Mucosa of descending colon (tissue), 3 donors: ENCODE measurements at regions not wholly inside any gene's neighbourhood (a gene's known extent, or its start where the extent isn't known, plus 50 kb on each side); places are given as distances from the start of the nearest gene placed in this dataset.

Experiments
- ATAC-seq: fragments of 200-7000 bp; cut with Tn5 transposase; one replicate; pipeline ENCODE4 v1.9.1; 2020; ENCODE audit warnings: mild to moderate bottlenecking, moderate library complexity
- DNase-seq, 3 donors: peaks; one replicate each; pipeline ENCODE4 v3.0.0-alpha.2; 2020
- H3K36me3 ChIP-seq: fragments of 200-600 bp; one replicate; pipeline ENCODE4 v1.8.0; 2021; ENCODE audit warnings: low read depth, mild to moderate bottlenecking
- H3K4me1 ChIP-seq: fragments of 200-600 bp; one replicate; pipeline ENCODE4 v1.8.0; 2021; ENCODE audit warnings: low read depth, mild to moderate bottlenecking
- H3K4me3 ChIP-seq: fragments of 200-600 bp; one replicate; pipeline ENCODE4 v1.8.0; 2021; ENCODE audit warnings: mild to moderate bottlenecking
- H3K9me3 ChIP-seq: fragments of 200-600 bp; one replicate; pipeline ENCODE4 v1.8.0; 2021; ENCODE audit warnings: mild to moderate bottlenecking
- intact Hi-C, 2 donors: fragments of 100-400 bp; cut with DNase I in 1 of 2; cut with micrococcal nuclease in 1 of 2; formaldehyde crosslinking; loops; one replicate each; pipeline versions ENCODE4 v1.11.0 to v1.11.1; 2022; cut with DNase I, micrococcal nuclease
- TF ChIP-seq, protein P1 (sequence below): fragments of 200-600 bp; IDR thresholded peaks from one replicate; pipeline ENCODE4 v1.8.0; 2022; ENCODE audit warnings: antibody characterized with exemption, mild to moderate bottlenecking
- donor health status: DM: no; HTN: no; CAD: no; lungs with moderate emphysema.
- donor health status: DM: no; HTN: no; CAD: no.
- donor health status: DM: no; HTN: yes; CAD: no.

DNA sequence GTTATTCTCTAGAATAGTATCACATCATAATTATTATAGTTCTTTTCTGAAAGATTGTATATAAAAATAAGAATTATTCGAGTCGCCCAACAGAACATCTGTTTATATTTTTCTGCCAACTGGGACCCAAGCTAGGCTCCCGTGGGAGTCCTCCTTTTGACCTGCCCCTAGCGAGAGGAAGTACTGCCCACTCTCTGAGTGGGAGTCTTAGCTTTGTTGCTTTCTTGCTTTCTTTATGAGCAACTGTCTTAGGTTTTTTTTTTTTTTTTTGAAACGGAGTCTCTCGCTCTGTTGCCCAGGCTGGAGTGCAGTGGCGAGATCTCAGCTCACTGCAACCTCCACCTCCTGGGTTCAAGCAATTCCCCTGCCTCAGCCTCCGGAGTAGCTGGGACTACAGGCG lies 202.0 kb upstream of the ZNF184 start:
- H3K4me3 ChIP-seq, result no peak overlapping the region
- no peaks in the 10 kb centered on the region for H3K4me1 ChIP-seq
- TF ChIP-seq, protein P1, sequence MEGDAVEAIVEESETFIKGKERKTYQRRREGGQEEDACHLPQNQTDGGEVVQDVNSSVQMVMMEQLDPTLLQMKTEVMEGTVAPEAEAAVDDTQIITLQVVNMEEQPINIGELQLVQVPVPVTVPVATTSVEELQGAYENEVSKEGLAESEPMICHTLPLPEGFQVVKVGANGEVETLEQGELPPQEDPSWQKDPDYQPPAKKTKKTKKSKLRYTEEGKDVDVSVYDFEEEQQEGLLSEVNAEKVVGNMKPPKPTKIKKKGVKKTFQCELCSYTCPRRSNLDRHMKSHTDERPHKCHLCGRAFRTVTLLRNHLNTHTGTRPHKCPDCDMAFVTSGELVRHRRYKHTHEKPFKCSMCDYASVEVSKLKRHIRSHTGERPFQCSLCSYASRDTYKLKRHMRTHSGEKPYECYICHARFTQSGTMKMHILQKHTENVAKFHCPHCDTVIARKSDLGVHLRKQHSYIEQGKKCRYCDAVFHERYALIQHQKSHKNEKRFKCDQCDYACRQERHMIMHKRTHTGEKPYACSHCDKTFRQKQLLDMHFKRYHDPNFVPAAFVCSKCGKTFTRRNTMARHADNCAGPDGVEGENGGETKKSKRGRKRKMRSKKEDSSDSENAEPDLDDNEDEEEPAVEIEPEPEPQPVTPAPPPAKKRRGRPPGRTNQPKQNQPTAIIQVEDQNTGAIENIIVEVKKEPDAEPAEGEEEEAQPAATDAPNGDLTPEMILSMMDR, result no peak
- ATAC-seq (no peak), DNase-seq (no peak)
- H3K36me3 ChIP-seq, result no peaks in the 10 kb centered on the region
- H3K9me3 ChIP-seq, result no peaks in the 10 kb centered on the region
- intact Hi-C loops, result no loop called here

DNA sequence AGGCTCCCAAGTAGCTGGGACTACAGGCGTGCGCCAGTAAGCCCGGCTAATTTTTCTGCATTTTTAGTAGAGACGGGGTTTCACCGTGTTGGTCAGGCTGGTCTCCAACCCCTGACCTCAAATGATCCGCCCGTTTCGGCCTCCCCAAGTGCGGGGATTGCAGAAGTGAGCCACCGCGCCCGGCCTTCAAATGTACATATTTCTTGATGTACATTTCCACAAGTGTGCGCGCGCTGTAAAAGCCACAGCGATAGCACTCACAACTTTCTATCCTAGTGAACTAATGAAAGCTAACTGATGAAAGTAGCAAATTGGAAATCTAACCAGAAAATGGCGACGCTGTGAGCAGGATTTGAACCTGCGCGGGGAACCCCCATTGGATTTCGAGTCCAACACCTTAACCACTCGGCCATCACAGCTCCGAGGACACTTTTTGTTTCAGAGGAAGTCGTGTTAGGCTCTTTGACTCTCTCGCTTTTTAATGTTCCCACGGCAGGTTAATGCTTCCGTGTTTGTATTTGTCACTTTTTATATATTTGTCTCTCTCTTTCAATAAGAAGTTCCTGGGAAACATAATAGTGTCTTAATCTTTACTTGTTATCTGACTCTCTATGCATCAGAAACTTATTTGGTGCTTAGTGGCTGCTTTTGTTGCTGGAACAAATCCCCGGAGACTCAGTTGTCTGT lies 199.4 kb upstream of the ZNF184 start:
- peak; percentile 74 for ATAC-seq
- TF ChIP-seq, protein P1, result no peak
- H3K4me3 ChIP-seq, result no peak overlapping the region
- H3K36me3 ChIP-seq, result no peaks in the 10 kb centered on the region
- peak in 1 of 3 donors; percentile 25 for DNase-seq
- intact Hi-C loops, result no loop called here
- H3K9me3 ChIP-seq, result no peaks in the 10 kb centered on the region
- peaks cover 4% of the 10 kb centered on the region for H3K4me1 ChIP-seq

DNA sequence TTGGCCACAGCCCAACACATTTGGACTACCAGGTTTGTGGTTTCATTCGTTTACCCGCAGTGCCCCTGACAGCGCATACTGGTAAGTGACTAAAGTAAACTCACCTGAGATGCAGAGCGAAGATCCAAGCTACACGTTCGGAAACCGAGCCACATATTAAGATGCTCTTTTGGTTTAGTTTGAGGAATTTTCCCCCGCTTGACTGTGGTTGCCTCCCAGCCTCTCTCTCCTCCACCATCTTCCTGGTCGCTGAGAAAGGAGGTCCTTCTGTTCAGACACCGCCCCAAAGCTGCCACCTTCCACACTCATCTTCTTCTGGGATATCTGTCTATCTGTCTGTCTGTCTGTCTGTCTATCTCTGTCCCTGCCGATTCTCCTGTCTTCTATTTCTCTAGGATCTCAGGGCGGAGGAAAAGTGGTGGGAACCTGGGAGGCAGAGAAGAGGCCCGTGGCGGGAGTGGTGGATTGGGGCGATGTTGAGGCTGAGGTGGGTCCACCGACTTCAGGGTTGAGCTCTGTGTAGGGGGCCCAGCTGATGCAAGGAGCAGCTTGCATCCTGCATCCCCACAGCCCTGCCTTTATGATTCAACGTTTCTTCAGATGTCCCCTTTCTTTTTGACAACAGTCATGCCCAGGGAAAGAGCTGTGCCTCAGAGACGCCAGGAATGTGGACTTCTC lies 196.9 kb upstream of the ZNF184 start:
- no peaks in the 10 kb centered on the region for H3K36me3 ChIP-seq
- no peak for ATAC-seq
- TF ChIP-seq, protein P1, result no peak
- intact Hi-C loops, result no loop called here
- H3K4me1 ChIP-seq, result peaks cover 4% of the 10 kb centered on the region
- DNase-seq, result no peak
- no peaks in the 10 kb centered on the region for H3K9me3 ChIP-seq
- no peak overlapping the region for H3K4me3 ChIP-seq

DNA sequence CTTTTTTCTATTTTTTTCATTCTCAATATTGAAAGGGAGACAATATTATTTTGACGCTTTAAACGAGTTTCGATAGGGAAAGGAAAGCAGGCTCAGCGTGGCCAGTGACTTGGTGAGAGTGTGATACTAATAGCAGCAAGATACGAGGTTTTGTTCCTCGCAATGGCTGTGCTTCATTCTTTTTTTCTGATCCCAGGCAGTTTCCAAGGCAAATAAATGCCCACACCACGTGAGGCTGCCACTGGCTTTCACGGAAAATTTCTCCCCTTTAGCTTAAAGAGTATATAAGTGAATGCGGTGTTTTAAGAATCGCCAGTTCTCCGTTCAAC lies 196.4 kb upstream of the ZNF184 start:
- Histone ChIP-seq H3K9me3 (no peaks in the 10 kb centered on the region), H3K36me3 (no peaks in the 10 kb centered on the region), H3K4me1 (peaks cover 4% of the 10 kb centered on the region), H3K4me3 (no peak overlapping the region)
- no peak for ATAC-seq
- TF ChIP-seq, protein P1, result no peak
- intact Hi-C loops, result no loop called here
- DNase-seq, result no peak

DNA sequence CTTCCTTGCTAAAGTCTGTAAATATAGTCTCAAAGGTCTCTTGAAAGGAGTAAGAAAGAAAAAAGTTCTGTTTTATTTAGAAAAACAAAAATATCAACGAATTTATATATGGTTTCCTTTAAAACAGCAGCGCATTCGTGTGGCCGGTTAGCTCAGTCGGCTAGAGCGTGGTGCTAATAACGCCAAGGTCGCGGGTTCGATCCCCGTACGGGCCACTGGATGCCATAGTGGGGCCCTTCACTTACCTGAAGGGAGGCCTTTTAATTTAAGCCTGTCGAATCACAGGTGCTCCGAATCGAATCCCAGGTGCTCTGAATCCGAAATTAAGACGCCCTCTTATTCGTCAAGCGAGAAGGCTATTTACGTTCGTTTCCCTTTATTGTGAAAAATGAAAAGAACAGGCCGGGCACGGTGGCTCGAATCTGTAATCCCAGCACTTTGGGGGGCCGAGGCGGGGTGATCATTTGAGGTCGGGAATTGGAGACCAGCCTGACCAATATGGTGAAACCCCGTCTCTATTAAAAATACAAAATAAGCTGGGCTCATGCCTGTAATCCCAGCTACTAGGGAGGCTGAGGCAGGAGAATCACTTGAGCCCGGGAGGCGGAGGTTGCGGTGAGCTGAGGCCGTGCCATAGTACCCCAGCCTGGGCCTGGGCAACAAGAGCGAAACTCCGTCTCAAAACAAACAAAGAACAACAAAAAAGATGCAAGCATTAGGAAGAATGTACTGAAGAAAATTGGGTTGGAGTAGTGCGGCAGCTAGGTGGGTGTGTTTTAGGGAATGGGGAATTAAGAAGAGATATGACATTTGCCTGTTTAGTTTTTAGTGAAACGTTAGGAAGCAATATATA lies 195.8 kb upstream of the ZNF184 start:
- H3K36me3 ChIP-seq, result no peaks in the 10 kb centered on the region
- DNase-seq (peak in 2 of 3 donors; percentile 31 to 49), ATAC-seq (peak; percentile 52)
- TF ChIP-seq, protein P1, result no peak
- H3K4me1 ChIP-seq, result peaks cover 4% of the 10 kb centered on the region
- no peaks in the 10 kb centered on the region for H3K9me3 ChIP-seq
- H3K4me3 ChIP-seq, result no peak overlapping the region
- intact Hi-C loops, result no loop called here
